GM12878 (cell line): ENCODE measurements at regions not wholly inside any gene's neighbourhood (a gene's known extent, or its start where the extent isn't known, plus 50 kb on each side); places are given as distances from the start of the nearest gene placed in this dataset.

Experiments used
- CBX5 ChIP-seq: sonication (generic); IDR thresholded peaks from 2 replicates; pipeline ENCODE4 v1.6.1; 2016; ENCODE audit warnings: low read depth, moderate library complexity, mild to moderate bottlenecking, inconsistent platforms
- CHD1 ChIP-seq: IDR thresholded peaks from 2 replicates; pipeline ENCODE4 v1.6.1; 2012; ENCODE audit warnings: low read depth, low read length, improper control_type of control experiment
- CHD4 ChIP-seq: fragments of 200-600 bp; sonication (generic); IDR thresholded peaks from 2 replicates; pipeline ENCODE4 v1.6.1; 2016; ENCODE audit warnings: mild to moderate bottlenecking
- CREB1 ChIP-seq: IDR thresholded peaks from 2 replicates; pipeline ENCODE4 v1.6.1; 2012; ENCODE audit warnings: low read depth, mild to moderate bottlenecking, inconsistent platforms
- EED ChIP-seq: sonication (generic); IDR thresholded peaks from 2 replicates; pipeline ENCODE4 v1.6.1; 2016; ENCODE audit warnings: antibody characterized with exemption, low read depth
- EP300 ChIP-seq, 2 experiments: fragments of 150-350 bp in 1 of 2; IDR thresholded peaks; 2 replicates each; pipeline ENCODE4 v1.6.1; 2011 to 2012; ENCODE audit warnings: low read depth in 2 of 2, low read length in 2 of 2, borderline replicate concordance in 1 of 2, improper control_type of control experiment in 1 of 2, inconsistent platforms in 1 of 2; ENCODE audit not compliant: control insufficient read depth in 1 of 2
- ETV6 ChIP-seq, 2 experiments: fragments of 450-650 bp in 1 of 2; IDR thresholded peaks in 1 of 2; conservative IDR thresholded peaks in 1 of 2; 2 replicates each; pipeline ENCODE4 v1.6.1; 2014; ENCODE audit warnings: antibody characterized with exemption in 1 of 2, borderline replicate concordance in 1 of 2, low read depth in 1 of 2, mild to moderate bottlenecking in 1 of 2, moderate library complexity in 1 of 2
- FOS ChIP-seq: IDR thresholded peaks from 3 replicates; pipeline ENCODE4 v1.6.1; 2011; ENCODE audit warnings: borderline replicate concordance; ENCODE audit not compliant: insufficient read length; ENCODE audit errors: extremely low read depth
- FOXK2 ChIP-seq: fragments of 450-650 bp; IDR thresholded peaks from 2 replicates; pipeline ENCODE4 v1.6.1; 2017; ENCODE audit warnings: mild to moderate bottlenecking, moderate library complexity
- IKZF1 ChIP-seq: fragments of 450-650 bp; conservative IDR thresholded peaks from 2 replicates; pipeline ENCODE4 v1.6.1; 2017; ENCODE audit warnings: antibody characterized with exemption, mild to moderate bottlenecking
- IKZF2 ChIP-seq, 2 experiments: fragments of 450-650 bp; IDR thresholded peaks; 2 replicates each; pipeline ENCODE4 v1.6.1; 2017; ENCODE audit warnings: mild to moderate bottlenecking in 2 of 2, moderate library complexity in 2 of 2
- MEF2B ChIP-seq: fragments of 450-650 bp; IDR thresholded peaks from 2 replicates; pipeline ENCODE4 v1.6.1; 2018; ENCODE audit warnings: mild to moderate bottlenecking, moderate library complexity; ENCODE audit not compliant: partially characterized antibody, poor library complexity, severe bottlenecking
- MTA3 ChIP-seq: IDR thresholded peaks from 2 replicates; pipeline ENCODE4 v1.6.1; 2012; ENCODE audit warnings: low read length, inconsistent platforms, borderline replicate concordance
- PML ChIP-seq: IDR thresholded peaks from 2 replicates; pipeline ENCODE4 v1.6.1; 2012; ENCODE audit warnings: low read length, inconsistent platforms
- POLR2AphosphoS2 ChIP-seq: IDR thresholded peaks from 2 replicates; pipeline ENCODE4 v1.6.1; 2011; ENCODE audit warnings: low read depth, mild to moderate bottlenecking, low read length, improper control_type of control experiment, moderate library complexity
- RCOR1 ChIP-seq: conservative IDR thresholded peaks from 2 replicates; pipeline ENCODE4 v1.6.1; 2012; ENCODE audit warnings: low read depth, low read length, improper control_type of control experiment
- SIN3A ChIP-seq: IDR thresholded peaks from 2 replicates; pipeline ENCODE4 v1.6.1; 2012; ENCODE audit warnings: low read depth, low read length, improper control_type of control experiment
- SPI1 ChIP-seq: IDR thresholded peaks from 2 replicates; pipeline ENCODE4 v1.6.1; 2011; ENCODE audit warnings: low read depth, mild to moderate bottlenecking, low read length, moderate library complexity, borderline replicate concordance; ENCODE audit not compliant: insufficient read depth
- SRF ChIP-seq, 2 experiments: IDR thresholded peaks; 2 replicates each; pipeline ENCODE4 v1.6.1; 2011; ENCODE audit warnings: low read depth in 2 of 2, low read length in 2 of 2, mild to moderate bottlenecking in 1 of 2, moderate library complexity in 1 of 2
- TBL1XR1 ChIP-seq: IDR thresholded peaks from 2 replicates; pipeline ENCODE4 v1.6.1; 2012; ENCODE audit warnings: low read depth, low read length, improper control_type of control experiment
- WRNIP1 ChIP-seq: IDR thresholded peaks from 2 replicates; pipeline ENCODE4 v1.6.1; 2011; ENCODE audit warnings: low read depth, low read length, improper control_type of control experiment, borderline replicate concordance
- ZNF24 ChIP-seq: fragments of 450-650 bp; IDR thresholded peaks from 2 replicates; pipeline ENCODE4 v1.6.1; 2017; ENCODE audit warnings: antibody characterized with exemption, mild to moderate bottlenecking
- TF ChIP-seq, protein P1 (sequence below): fragments of 450-650 bp; IDR thresholded peaks from 2 replicates; pipeline ENCODE4 v1.6.1; 2017; ENCODE audit warnings: mild to moderate bottlenecking, low read depth, inconsistent platforms; ENCODE audit not compliant: poor library complexity, severe bottlenecking
- TF ChIP-seq, protein P2 (sequence below): fragments of 450-650 bp; IDR thresholded peaks from 2 replicates; pipeline ENCODE4 v1.6.1; 2017; ENCODE audit warnings: antibody characterized with exemption, mild to moderate bottlenecking, moderate library complexity
- TF ChIP-seq, protein P3 (sequence below): fragments of 450-650 bp; IDR thresholded peaks from 2 replicates; pipeline ENCODE4 v1.6.1; 2016; ENCODE audit warnings: mild to moderate bottlenecking

- TF ChIP-seq IKZF2 (IDR thresholded peaks at IDR 0.05): peak; percentile 81 to 86
- TF ChIP-seq POLR2AphosphoS2: no peak
- no peak for TF ChIP-seq SIN3A
- TF ChIP-seq PML: no peak
- TF ChIP-seq WRNIP1: no peak
- TF ChIP-seq SPI1: peak; percentile 99
- TF ChIP-seq, protein P1, sequence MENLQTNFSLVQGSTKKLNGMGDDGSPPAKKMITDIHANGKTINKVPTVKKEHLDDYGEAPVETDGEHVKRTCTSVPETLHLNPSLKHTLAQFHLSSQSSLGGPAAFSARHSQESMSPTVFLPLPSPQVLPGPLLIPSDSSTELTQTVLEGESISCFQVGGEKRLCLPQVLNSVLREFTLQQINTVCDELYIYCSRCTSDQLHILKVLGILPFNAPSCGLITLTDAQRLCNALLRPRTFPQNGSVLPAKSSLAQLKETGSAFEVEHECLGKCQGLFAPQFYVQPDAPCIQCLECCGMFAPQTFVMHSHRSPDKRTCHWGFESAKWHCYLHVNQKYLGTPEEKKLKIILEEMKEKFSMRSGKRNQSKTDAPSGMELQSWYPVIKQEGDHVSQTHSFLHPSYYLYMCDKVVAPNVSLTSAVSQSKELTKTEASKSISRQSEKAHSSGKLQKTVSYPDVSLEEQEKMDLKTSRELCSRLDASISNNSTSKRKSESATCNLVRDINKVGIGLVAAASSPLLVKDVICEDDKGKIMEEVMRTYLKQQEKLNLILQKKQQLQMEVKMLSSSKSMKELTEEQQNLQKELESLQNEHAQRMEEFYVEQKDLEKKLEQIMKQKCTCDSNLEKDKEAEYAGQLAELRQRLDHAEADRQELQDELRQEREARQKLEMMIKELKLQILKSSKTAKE: peak; percentile 90
- no peak for TF ChIP-seq ZNF24
- TF ChIP-seq CBX5: no peak; the same call in 1 of the 2 replicates
- peak in 1 of 2 experiments; percentile 87; a peak in 2 of 4 replicates for TF ChIP-seq ETV6 (conservative IDR thresholded peaks at IDR 0.05 in 1 of 2, IDR thresholded peaks at IDR 0.05 in 1 of 2; ENCODE audit: borderline replicate concordance in 1 of 2, low read depth in 1 of 2)
- TF ChIP-seq, protein P2, sequence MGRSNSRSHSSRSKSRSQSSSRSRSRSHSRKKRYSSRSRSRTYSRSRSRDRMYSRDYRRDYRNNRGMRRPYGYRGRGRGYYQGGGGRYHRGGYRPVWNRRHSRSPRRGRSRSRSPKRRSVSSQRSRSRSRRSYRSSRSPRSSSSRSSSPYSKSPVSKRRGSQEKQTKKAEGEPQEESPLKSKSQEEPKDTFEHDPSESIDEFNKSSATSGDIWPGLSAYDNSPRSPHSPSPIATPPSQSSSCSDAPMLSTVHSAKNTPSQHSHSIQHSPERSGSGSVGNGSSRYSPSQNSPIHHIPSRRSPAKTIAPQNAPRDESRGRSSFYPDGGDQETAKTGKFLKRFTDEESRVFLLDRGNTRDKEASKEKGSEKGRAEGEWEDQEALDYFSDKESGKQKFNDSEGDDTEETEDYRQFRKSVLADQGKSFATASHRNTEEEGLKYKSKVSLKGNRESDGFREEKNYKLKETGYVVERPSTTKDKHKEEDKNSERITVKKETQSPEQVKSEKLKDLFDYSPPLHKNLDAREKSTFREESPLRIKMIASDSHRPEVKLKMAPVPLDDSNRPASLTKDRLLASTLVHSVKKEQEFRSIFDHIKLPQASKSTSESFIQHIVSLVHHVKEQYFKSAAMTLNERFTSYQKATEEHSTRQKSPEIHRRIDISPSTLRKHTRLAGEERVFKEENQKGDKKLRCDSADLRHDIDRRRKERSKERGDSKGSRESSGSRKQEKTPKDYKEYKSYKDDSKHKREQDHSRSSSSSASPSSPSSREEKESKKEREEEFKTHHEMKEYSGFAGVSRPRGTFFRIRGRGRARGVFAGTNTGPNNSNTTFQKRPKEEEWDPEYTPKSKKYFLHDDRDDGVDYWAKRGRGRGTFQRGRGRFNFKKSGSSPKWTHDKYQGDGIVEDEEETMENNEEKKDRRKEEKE: no peak
- no peak for TF ChIP-seq FOS
- TF ChIP-seq IKZF1: peak; percentile 78
- no peak; the same call in 1 of the 2 replicates for TF ChIP-seq RCOR1
- no peak for TF ChIP-seq EED
- TF ChIP-seq, protein P3, sequence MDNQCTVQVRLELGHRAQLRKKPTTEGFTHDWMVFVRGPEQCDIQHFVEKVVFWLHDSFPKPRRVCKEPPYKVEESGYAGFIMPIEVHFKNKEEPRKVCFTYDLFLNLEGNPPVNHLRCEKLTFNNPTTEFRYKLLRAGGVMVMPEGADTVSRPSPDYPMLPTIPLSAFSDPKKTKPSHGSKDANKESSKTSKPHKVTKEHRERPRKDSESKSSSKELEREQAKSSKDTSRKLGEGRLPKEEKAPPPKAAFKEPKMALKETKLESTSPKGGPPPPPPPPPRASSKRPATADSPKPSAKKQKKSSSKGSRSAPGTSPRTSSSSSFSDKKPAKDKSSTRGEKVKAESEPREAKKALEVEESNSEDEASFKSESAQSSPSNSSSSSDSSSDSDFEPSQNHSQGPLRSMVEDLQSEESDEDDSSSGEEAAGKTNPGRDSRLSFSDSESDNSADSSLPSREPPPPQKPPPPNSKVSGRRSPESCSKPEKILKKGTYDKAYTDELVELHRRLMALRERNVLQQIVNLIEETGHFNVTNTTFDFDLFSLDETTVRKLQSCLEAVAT: no peak
- TF ChIP-seq CHD1: no peak
- peak; percentile 61 to 82; a peak in 2 of 4 replicates for TF ChIP-seq EP300 (IDR thresholded peaks at IDR 0.05; ENCODE audit: borderline replicate concordance in 1 of 2, control insufficient read depth in 1 of 2, low read depth in 2 of 2, low read length in 2 of 2)
- no peak for TF ChIP-seq TBL1XR1
- TF ChIP-seq FOXK2: no peak; the same call in 1 of the 2 replicates
- peak; percentile 42; the same call in 1 of the 2 replicates for TF ChIP-seq CREB1
- TF ChIP-seq MTA3: no peak
- no peak for TF ChIP-seq CHD4
- peak in 1 of 2 experiments; percentile 62; a peak in 1 of 4 replicates for TF ChIP-seq SRF (IDR thresholded peaks at IDR 0.05; ENCODE audit: low read depth in 2 of 2, low read length in 2 of 2)
- TF ChIP-seq MEF2B: peak; percentile 81
Measured at GRCh38 chr6:134373282-134373922, 55.5 kb upstream of the SGK1 start (continued).
